HCT116 (cell line): ENCODE measurements at regions not wholly inside any gene's neighbourhood (a gene's known extent, or its start where the extent isn't known, plus 50 kb on each side); places are given as distances from the start of the nearest gene placed in this dataset.

Source experiments
- ATAC-seq: fragments of 200-7000 bp; cut with Tn5 transposase; 2 replicates; pipeline ENCODE4 v1.9.1; 2020; ENCODE audit warnings: mild to moderate bottlenecking, moderate library complexity
- BruUV-seq: library from RNA; stranded (reverse); fragments of 400-500 nt; replicated peaks from 2 replicates; lab custom pipeline; 2021; lab: Mats Ljungman, UMichigan
- CTCF ChIA-PET: fragments of 300-600 bp; sonication (Branson Sonifier 250); formaldehyde crosslinking; loops from one replicate; lab custom pipeline; 2021; ENCODE audit warnings: antibody characterized with exemption; lab: Charles Lee
- POLR2A ChIA-PET: fragments of 300-600, 350-600 bp; sonication (Branson Sonifier 250); formaldehyde crosslinking; loops from one replicate; lab custom pipeline; 2021; ENCODE audit warnings: antibody characterized with exemption; lab: Charles Lee
- RAD21 ChIA-PET, 2 experiments: fragments of 300-600 bp; sonication (Branson Sonifier 250); formaldehyde crosslinking; loops; one replicate each; lab custom pipeline; 2023; ENCODE audit warnings: low total read pairs in 2 of 2; ENCODE audit not compliant: uncharacterized antibody in 2 of 2, unreplicated experiment in 2 of 2, low non-redundant PET in 1 of 2; lab: Charles Lee
- DNase-seq: peaks from one replicate; pipeline ENCODE4 v3.0.0-alpha.2; 2010; ENCODE audit warnings: low read depth, low spot score
- H2AFZ ChIP-seq: fragments of 200-600 bp; shearing (Covaris generic), sonication (generic); 2 replicates; pipeline ENCODE4 v1.6.1; 2017; ENCODE audit warnings: low read depth, mixed run types, mixed read lengths, antibody characterized with exemption, low read length; ENCODE audit not compliant: poor library complexity, severe bottlenecking
- H3K27ac ChIP-seq: 2 replicates; pipeline ENCODE4 v1.5.1; 2012; ENCODE audit warnings: low read depth, low read length
- H3K27me3 ChIP-seq: fragments of 200-600 bp; sonication (generic); 2 replicates; pipeline ENCODE4 v1.6.1; 2016; ENCODE audit warnings: mixed run types, low read length, mixed read lengths; ENCODE audit not compliant: insufficient read depth
- H3K36me3 ChIP-seq, 2 experiments: fragments of 200-500 bp in 1 of 2; fragments of 200-600 bp in 1 of 2; sonication (Bioruptor generic) in 1 of 2; sonication (generic) in 1 of 2; 2 replicates each; pipeline versions ENCODE4 v1.5.1 to v1.6.1; 2014 to 2016; ENCODE audit warnings: low read length in 2 of 2, inconsistent platforms in 1 of 2, mixed read lengths in 1 of 2, mixed run types in 1 of 2; ENCODE audit not compliant: insufficient read depth in 2 of 2, control insufficient read depth in 1 of 2
- H3K4me1 ChIP-seq, 2 experiments: fragments of 200-600 bp in 1 of 2; sonication (generic) in 1 of 2; 2 replicates each; pipeline versions ENCODE4 v1.5.1 to v1.6.1; 2012 to 2017; ENCODE audit warnings: low read length in 2 of 2, inconsistent platforms in 1 of 2, mild to moderate bottlenecking in 1 of 2, mixed read lengths in 1 of 2, mixed run types in 1 of 2, moderate library complexity in 1 of 2; ENCODE audit not compliant: insufficient read depth in 2 of 2, control insufficient read depth in 1 of 2
- H3K4me2 ChIP-seq: fragments of 200-600 bp; sonication (generic); 2 replicates; pipeline ENCODE4 v1.6.1; 2017; ENCODE audit warnings: mixed run types, low read length, mixed read lengths
- H3K4me3 ChIP-seq, 2 experiments: fragments of 200-600 bp in 1 of 2; sonication (generic) in 1 of 2; replicated peaks in 1 of 2; 2 replicates each; pipeline ENCODE4 v1.5.1; 2011 to 2016; ENCODE audit warnings: low read length in 2 of 2, control low read depth in 1 of 2, low read depth in 1 of 2, mild to moderate bottlenecking in 1 of 2, mixed read lengths in 1 of 2, mixed run types in 1 of 2
- H3K79me2 ChIP-seq: fragments of 200-600 bp; sonication (generic); 2 replicates; pipeline ENCODE4 v1.6.1; 2017; ENCODE audit warnings: mild to moderate bottlenecking, mixed run types, low read length, moderate library complexity, mixed read lengths; ENCODE audit not compliant: insufficient read depth
- H3K9ac ChIP-seq: fragments of 200-600 bp; sonication (generic); 2 replicates; pipeline ENCODE4 v1.6.1; 2016; ENCODE audit warnings: low read length, mixed read lengths
- H3K9me2 ChIP-seq: fragments of 200-600 bp; sonication (generic), shearing (Covaris generic); 2 replicates; pipeline ENCODE4 v1.6.1; 2017; ENCODE audit warnings: mixed run types, mild to moderate bottlenecking, moderate library complexity; ENCODE audit not compliant: insufficient read depth
- H3K9me3 ChIP-seq, 2 experiments: fragments of 200-500 bp in 1 of 2; fragments of 200-600 bp in 1 of 2; sonication (Bioruptor generic) in 1 of 2; sonication (generic) in 1 of 2; 2 replicates each; pipeline ENCODE4 v1.6.1; 2014 to 2017; ENCODE audit warnings: low read length in 2 of 2, mixed read lengths in 2 of 2, inconsistent platforms in 1 of 2, low read depth in 1 of 2, mild to moderate bottlenecking in 1 of 2, mixed run types in 1 of 2, moderate library complexity in 1 of 2; ENCODE audit not compliant: control insufficient read depth in 1 of 2, insufficient read depth in 1 of 2
- H4K20me1 ChIP-seq: fragments of 200-600 bp; sonication (generic), shearing (Covaris generic); 2 replicates; pipeline ENCODE4 v1.6.1; 2017; ENCODE audit warnings: mixed run types, mild to moderate bottlenecking, moderate library complexity; ENCODE audit not compliant: insufficient read depth
- EZH2phosphoT487 ChIP-seq: fragments of 200-600 bp; IDR thresholded peaks from 2 replicates; pipeline ENCODE4 v1.6.1; 2018; ENCODE audit warnings: antibody characterized with exemption, borderline replicate concordance
- FOSL1 ChIP-seq: IDR thresholded peaks from 2 replicates; pipeline ENCODE4 v1.6.1; 2012; ENCODE audit warnings: low read depth
- JUND ChIP-seq: IDR thresholded peaks from 2 replicates; pipeline ENCODE4 v1.6.1; 2012
- MAX ChIP-seq: IDR thresholded peaks from 2 replicates; pipeline ENCODE4 v1.6.1; 2012
- POLR2A ChIP-seq: IDR thresholded peaks from 2 replicates; pipeline ENCODE4 v1.7.0; 2011; ENCODE audit warnings: borderline replicate concordance; ENCODE audit not compliant: insufficient read depth, insufficient read length; ENCODE audit errors: extremely low read depth
- RAD21 ChIP-seq: IDR thresholded peaks from 2 replicates; pipeline ENCODE4 v1.6.1; 2012; ENCODE audit warnings: low read depth, mild to moderate bottlenecking
- SRF ChIP-seq: IDR thresholded peaks from 2 replicates; pipeline ENCODE4 v1.6.1; 2012; ENCODE audit warnings: low read depth
- TCF7L2 ChIP-seq: IDR thresholded peaks from 2 replicates; pipeline ENCODE4 v1.7.0; 2011; ENCODE audit warnings: borderline replicate concordance, inconsistent platforms; ENCODE audit not compliant: insufficient read depth, insufficient read length; ENCODE audit errors: extremely low read depth
- YY1 ChIP-seq: IDR thresholded peaks from 2 replicates; pipeline ENCODE4 v1.6.1; 2011; ENCODE audit warnings: low read length, low read depth, moderate library complexity, mild to moderate bottlenecking; ENCODE audit not compliant: insufficient replicate concordance; ENCODE audit errors: extremely low read depth
- intact Hi-C: fragments of 100-400 bp; cut with micrococcal nuclease; formaldehyde crosslinking; loops from 2 replicates; pipeline ENCODE4 v1.10.0; 2022
- TF ChIP-seq, protein P1 (sequence below): IDR thresholded peaks from 2 replicates; pipeline ENCODE4 v1.6.1; 2012; ENCODE audit warnings: low read depth
- TF ChIP-seq, protein P2 (sequence below): IDR thresholded peaks from 2 replicates; pipeline ENCODE4 v1.6.1; 2011; ENCODE audit warnings: mild to moderate bottlenecking, low read length, moderate library complexity; ENCODE audit not compliant: insufficient replicate concordance; ENCODE audit errors: extremely low read depth
- TF ChIP-seq, protein P3 (sequence below), 3 experiments: fragments of 200-600 bp in 1 of 3; sonication (generic) in 1 of 3; IDR thresholded peaks in 2 of 3; conservative IDR thresholded peaks in 1 of 3; 2 replicates each; pipeline ENCODE4 v1.5.1; 2012 to 2017; ENCODE audit warnings: low read depth in 2 of 3, low read length in 2 of 3, antibody characterized with exemption in 1 of 3, borderline replicate concordance in 1 of 3, control low read depth in 1 of 3, mild to moderate bottlenecking in 1 of 3, mixed read lengths in 1 of 3, mixed run types in 1 of 3, moderate library complexity in 1 of 3; ENCODE audit not compliant: insufficient read depth in 1 of 3

DNA sequence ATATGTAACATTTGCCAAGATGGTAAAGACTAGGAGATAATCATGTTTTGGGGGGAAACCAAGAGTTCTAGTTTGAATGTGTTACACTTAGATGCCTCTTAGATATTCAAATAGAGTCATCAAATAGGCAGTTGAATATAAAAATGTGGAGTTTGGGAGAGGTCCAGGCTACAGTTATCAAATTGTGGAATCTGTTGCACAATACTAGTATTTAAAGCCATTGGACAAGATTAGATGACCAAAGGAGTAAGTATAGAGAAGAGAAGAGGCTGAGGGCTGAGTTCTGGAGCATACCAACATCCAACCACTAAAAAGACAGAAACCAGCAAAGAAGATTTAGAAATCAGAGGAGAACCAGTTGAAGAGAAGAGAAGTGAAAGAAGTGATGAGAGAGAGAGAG, 72.7 kb downstream of the NAA11 start:
- no peaks in the 10 kb centered on the region for H3K79me2 ChIP-seq
- no peaks in the 10 kb centered on the region for H3K4me1 ChIP-seq
- no peaks in the 10 kb centered on the region for H3K9me2 ChIP-seq
- no TSS peak for BruUV-seq
- no peaks in the 10 kb centered on the region for H3K27me3 ChIP-seq
- no peak overlapping the region for H3K27ac ChIP-seq
- ATAC-seq = no peak
- intact Hi-C loops = no loop called here
- H3K9me3 ChIP-seq = no peaks in the 10 kb centered on the region
- H3K9ac ChIP-seq = no peak overlapping the region
- H4K20me1 ChIP-seq = no peaks in the 10 kb centered on the region
- ChIA-PET POLR2A (no interaction called here), CTCF (no interaction called here), RAD21 (no interaction called here)
- TF ChIP-seq MAX = no peak
- DNase-seq = no peak
- H2AFZ ChIP-seq = no peak overlapping the region
- H3K36me3 ChIP-seq = no peaks in the 10 kb centered on the region
- no peak overlapping the region for H3K4me3 ChIP-seq
- H3K4me2 ChIP-seq = no peak overlapping the region

GRCh38 chr4:79250887-79251286, 75.0 kb downstream of the NAA11 start:
- ChIA-PET CTCF (no interaction called here), RAD21 (no interaction called here), POLR2A (no interaction called here)
- BruUV-seq = no TSS peak
- Histone ChIP-seq H3K4me1 (no peaks in the 10 kb centered on the region), H3K9me2 (no peaks in the 10 kb centered on the region), H3K79me2 (no peaks in the 10 kb centered on the region), H3K4me2 (no peak overlapping the region), H3K4me3 (no peak overlapping the region), H3K27ac (no peak overlapping the region), H3K9ac (no peak overlapping the region), H2AFZ (no peak overlapping the region), H3K9me3 (no peaks in the 10 kb centered on the region), H4K20me1 (no peaks in the 10 kb centered on the region), H3K36me3 (no peaks in the 10 kb centered on the region), H3K27me3 (no peaks in the 10 kb centered on the region)
- ATAC-seq (no peak), DNase-seq (no peak)
- intact Hi-C loops = no loop called here
- TF ChIP-seq, protein P1, sequence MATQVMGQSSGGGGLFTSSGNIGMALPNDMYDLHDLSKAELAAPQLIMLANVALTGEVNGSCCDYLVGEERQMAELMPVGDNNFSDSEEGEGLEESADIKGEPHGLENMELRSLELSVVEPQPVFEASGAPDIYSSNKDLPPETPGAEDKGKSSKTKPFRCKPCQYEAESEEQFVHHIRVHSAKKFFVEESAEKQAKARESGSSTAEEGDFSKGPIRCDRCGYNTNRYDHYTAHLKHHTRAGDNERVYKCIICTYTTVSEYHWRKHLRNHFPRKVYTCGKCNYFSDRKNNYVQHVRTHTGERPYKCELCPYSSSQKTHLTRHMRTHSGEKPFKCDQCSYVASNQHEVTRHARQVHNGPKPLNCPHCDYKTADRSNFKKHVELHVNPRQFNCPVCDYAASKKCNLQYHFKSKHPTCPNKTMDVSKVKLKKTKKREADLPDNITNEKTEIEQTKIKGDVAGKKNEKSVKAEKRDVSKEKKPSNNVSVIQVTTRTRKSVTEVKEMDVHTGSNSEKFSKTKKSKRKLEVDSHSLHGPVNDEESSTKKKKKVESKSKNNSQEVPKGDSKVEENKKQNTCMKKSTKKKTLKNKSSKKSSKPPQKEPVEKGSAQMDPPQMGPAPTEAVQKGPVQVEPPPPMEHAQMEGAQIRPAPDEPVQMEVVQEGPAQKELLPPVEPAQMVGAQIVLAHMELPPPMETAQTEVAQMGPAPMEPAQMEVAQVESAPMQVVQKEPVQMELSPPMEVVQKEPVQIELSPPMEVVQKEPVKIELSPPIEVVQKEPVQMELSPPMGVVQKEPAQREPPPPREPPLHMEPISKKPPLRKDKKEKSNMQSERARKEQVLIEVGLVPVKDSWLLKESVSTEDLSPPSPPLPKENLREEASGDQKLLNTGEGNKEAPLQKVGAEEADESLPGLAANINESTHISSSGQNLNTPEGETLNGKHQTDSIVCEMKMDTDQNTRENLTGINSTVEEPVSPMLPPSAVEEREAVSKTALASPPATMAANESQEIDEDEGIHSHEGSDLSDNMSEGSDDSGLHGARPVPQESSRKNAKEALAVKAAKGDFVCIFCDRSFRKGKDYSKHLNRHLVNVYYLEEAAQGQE = no peak
- TF ChIP-seq POLR2A = no peak
- no peak for TF ChIP-seq RAD21
- no peak for TF ChIP-seq JUND
- no peak for TF ChIP-seq TCF7L2
- no peak for TF ChIP-seq SRF
- no peak for TF ChIP-seq MAX
- TF ChIP-seq, protein P2, sequence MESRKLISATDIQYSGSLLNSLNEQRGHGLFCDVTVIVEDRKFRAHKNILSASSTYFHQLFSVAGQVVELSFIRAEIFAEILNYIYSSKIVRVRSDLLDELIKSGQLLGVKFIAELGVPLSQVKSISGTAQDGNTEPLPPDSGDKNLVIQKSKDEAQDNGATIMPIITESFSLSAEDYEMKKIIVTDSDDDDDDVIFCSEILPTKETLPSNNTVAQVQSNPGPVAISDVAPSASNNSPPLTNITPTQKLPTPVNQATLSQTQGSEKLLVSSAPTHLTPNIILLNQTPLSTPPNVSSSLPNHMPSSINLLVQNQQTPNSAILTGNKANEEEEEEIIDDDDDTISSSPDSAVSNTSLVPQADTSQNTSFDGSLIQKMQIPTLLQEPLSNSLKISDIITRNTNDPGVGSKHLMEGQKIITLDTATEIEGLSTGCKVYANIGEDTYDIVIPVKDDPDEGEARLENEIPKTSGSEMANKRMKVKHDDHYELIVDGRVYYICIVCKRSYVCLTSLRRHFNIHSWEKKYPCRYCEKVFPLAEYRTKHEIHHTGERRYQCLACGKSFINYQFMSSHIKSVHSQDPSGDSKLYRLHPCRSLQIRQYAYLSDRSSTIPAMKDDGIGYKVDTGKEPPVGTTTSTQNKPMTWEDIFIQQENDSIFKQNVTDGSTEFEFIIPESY = no peak
- TF ChIP-seq, protein P3, sequence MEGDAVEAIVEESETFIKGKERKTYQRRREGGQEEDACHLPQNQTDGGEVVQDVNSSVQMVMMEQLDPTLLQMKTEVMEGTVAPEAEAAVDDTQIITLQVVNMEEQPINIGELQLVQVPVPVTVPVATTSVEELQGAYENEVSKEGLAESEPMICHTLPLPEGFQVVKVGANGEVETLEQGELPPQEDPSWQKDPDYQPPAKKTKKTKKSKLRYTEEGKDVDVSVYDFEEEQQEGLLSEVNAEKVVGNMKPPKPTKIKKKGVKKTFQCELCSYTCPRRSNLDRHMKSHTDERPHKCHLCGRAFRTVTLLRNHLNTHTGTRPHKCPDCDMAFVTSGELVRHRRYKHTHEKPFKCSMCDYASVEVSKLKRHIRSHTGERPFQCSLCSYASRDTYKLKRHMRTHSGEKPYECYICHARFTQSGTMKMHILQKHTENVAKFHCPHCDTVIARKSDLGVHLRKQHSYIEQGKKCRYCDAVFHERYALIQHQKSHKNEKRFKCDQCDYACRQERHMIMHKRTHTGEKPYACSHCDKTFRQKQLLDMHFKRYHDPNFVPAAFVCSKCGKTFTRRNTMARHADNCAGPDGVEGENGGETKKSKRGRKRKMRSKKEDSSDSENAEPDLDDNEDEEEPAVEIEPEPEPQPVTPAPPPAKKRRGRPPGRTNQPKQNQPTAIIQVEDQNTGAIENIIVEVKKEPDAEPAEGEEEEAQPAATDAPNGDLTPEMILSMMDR (IDR thresholded peaks at IDR 0.05 in 2 of 3, conservative IDR thresholded peaks at IDR 0.05 in 1 of 3; ENCODE audit: borderline replicate concordance in 1 of 3, insufficient read depth in 1 of 3, low read depth in 2 of 3, low read length in 2 of 3) = no peak
- no peak for TF ChIP-seq EZH2phosphoT487
- no peak for TF ChIP-seq YY1
- no peak for TF ChIP-seq FOSL1
